ENCODE measurements at regions not wholly inside any gene's neighbourhood (a gene's known extent, or its start where the extent isn't known, plus 50 kb on each side); places are given as distances from the start of the nearest gene placed in this dataset.
"Not testable (repeated sequence)": the region's sequence is repeated elsewhere in the genome, so short reads cannot be mapped to it uniquely, and the experiment has no call there.

GRCh38 chr22:48432781-48433518, 1394.7 kb downstream of the BRD1 start:
- no peak for FAIRE-seq

GRCh38 chr22:48431536-48432315, 1395.9 kb downstream of the BRD1 start:
- FAIRE-seq, result no peak

DNA sequence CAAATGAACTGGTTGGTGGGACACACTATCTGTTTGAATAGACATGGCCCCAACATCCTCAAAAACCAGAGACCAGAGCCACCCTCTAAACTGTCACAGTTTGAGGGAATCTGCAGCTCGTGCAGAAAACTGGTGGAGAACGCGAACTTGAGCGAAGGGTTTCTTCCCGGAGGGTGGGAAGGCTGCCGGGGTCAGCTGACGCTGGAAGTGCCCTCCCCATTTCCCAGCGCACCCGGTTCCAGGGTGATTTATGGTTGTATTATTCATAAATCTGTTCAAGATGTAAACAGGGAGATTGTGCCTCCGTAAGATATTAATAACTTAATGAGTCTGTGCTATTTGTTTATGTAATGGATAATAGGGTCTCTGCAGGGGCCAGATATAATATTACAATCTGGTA, 1396.7 kb downstream of the BRD1 start:
- no peak for FAIRE-seq

- no peak for FAIRE-seq
Measured at GRCh38 chr22:48429446-48430020, 1398.1 kb downstream of the BRD1 start.

DNA sequence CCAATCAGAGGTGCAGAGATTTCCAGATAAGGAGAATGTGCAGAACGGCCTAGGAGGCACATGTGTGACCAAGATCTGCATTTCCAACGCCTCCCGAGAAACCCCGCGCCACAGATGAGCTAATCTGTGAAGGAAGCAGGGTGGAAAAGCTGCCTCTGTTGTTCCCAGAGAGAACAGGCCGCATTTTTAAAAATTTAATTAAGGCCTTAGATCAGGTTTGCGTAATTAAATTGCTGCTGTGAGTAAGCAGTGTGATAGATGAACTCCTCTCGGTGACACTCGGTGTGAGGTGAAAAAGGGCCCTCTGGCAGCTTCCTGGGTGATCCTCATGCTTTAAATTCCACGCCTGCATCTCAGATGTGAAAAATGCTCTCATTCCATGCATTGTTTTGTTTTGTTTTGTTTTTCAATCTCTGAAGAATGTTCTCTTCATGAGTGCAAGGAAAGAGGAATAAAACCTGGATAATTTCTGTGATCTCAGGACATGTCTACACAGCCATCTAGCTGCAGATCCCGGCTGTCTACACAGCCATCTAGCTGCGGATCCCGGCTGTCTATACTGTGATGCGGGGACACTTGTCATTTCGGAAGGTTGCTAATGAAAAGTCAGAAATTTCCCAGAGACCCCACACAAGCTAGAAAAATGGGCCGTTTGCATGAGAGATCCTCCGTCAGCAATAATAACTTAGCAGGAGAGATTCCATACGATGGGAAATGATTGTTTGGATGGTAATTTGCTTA, 1398.9 kb downstream of the BRD1 start:
- no peak for FAIRE-seq

- FAIRE-seq, result no peak
Measured at GRCh38 chr22:48427731-48428211, 1399.9 kb downstream of the BRD1 start.

DNA sequence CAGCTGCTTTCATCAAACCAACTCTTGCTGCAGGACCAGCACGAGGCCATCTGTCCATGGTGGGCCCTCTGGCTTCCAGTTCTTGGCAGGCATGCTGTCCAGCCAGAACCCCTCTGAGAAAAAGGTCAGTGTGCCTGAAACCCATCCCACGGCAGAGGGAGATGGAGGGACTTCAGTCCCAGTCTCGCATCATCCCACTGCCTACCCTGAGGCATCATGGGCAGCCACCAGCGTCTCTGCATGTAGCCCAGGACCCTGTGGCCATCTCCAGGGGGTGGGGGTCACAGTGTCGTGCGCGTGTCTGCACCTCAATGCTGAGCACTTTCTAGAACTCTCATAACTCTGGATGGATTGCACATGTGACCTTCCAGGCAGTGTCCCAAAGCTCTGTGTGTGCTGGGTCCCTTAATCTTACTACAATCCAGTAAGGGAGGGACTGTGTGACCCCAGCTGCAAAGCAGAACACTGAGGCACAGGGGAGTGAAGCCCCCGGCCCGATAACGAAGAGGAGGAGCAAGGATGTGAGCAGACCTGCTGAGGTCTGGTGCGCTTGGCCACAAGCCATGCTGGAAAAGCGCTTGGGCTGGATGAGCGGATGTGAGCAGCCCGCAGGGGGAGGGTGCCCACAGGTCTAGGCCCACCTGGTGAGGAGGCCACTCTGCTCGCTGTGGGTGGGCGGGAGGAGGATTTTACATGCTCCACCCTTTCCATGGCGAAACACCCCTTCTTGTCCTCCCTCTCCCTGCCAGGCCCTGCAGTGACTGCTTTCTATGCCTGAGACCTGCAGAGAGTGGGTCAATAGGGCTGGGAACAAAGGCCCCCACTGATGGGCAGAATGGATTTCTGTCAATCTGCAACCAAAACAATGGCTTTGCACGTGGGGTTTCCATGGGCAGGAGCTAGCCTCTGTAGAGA, 1401.0 kb downstream of the BRD1 start:
- no peak for FAIRE-seq

DNA sequence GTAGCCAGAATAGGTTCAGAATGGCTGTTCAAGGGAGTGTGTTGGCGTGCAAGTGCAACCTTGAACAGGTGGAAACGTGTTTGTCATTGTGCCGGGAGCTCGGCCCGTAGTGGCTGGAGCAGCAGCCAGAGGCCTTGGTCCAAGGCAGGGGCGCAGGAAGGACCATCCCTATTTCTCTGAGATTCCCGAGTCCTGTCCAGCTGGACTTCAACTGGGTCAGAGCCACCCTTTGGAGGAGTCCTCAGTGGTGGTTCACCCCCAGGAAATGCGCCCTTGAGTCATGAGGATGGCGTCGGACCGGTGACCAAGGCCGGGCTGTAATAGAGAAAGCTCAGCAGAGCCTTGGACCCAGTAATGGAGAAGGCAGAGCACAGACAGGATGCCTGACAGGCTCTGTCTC, 1402.0 kb downstream of the BRD1 start:
- FAIRE-seq, result no peak

- FAIRE-seq, result no peak
Measured at GRCh38 chr22:48425091-48425506, 1402.6 kb downstream of the BRD1 start.

GRCh38 chr22:48424661-48425060, 1403.0 kb downstream of the BRD1 start:
- no peak for FAIRE-seq

DNA sequence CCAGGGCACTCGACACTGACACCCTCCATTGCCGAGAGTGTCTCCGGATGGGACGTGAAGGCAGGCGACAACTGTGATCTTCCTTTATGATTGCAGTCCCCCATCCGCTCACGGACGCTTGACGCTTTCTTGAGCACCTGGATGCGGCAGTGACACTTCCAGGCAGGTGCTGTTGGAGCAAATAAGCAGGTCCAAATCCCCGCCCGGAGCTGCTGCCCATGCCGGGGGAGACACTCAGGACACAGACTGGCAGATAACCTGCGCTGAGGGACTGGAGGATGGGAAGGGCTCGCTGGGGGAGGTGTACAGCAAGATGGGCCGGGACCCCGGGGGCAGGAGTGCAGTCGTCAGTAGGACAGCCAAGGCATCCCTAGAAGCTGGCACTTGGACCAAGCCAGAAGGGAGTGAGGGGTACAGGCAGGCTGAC, 1403.5 kb downstream of the BRD1 start:
- FAIRE-seq, result no peak

GRCh38 chr22:48423481-48423911, 1404.2 kb downstream of the BRD1 start:
- FAIRE-seq, result no peak

GRCh38 chr22:48422900-48423480, 1404.7 kb downstream of the BRD1 start:
- FAIRE-seq, result no peak

DNA sequence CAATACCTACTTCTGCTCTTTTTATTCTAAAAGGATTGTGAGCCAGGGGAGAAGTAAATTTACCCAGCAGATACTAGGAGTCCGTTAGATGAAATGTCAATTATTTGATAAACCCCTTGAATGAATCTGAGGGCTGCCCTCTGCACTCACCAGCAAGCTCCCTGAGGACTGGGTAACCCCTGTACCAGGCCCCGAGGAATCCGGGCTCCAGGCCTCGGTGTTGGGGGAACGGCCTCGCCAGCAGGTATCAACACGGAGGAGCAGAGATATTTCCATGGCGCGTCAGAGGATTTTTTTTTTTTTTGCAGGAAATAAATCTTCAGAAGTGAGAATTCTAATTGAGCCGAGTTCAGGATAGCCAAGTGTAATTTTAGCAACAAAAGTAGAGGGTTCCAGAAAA, 1408.8 kb downstream of the BRD1 start:
- FAIRE-seq, result no peak

- no peak for FAIRE-seq
Measured at GRCh38 chr22:48417225-48418070, 1410.2 kb downstream of the BRD1 start.

DNA sequence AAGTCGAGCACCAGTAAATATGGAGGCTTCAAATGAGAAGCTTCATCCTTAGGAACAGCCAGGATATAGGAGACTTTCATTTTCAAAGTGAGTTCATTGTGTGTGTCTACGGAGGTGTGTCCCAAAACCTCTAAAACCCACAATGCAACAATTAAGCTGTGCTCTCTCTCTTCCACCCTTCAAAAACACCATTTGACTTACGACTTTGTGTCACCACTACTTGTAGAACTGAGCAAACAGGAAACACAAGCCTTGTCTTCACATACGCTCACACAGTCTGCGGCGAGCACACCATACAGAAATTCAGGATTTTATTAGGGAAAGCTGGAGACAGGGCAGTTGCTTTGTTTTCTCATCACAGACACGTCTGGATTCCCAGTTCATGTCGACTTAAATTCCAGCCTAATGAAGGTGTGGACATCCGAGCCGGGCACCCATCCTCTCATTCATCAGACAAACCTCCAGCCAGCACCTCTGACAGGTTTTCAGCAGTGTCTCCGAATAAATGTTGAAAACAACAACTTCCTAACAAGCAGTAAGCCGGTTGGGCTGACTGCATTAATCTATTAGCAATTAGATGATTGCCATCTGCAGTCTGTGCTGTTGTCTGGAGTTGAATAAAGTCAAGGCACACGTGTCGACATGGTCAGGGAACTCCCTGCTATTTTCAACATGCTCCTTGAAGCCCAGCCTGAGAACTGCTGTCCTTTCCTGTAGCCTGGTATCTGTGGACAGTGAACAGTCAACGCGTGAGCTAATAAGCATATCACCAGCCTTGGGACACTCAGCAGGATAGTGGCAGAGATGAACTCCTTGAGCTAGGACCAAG, 1411.1 kb downstream of the BRD1 start:
- FAIRE-seq, result no peak

DNA sequence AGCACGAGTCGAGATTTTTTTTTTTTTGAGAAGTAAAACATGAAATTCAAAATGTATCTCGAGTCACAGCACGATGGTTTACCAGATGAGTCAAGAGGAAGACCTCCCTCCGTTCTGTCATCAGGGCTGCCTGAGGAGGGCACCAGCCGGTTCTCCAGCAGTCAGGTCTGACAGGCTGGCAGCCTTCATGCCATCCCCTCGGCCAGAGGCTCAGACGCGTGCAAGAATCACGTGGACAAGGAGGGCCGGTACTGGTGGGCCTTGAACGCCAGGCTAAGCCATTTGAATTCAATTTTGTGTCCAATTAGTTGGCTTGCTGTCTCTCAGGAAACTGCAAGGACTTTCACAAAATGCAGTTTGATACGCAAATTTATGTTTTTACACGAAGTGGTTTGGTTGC, 1412.2 kb downstream of the BRD1 start:
- FAIRE-seq, result no peak

GRCh38 chr22:48414651-48415050, 1413.0 kb downstream of the BRD1 start:
- FAIRE-seq, result no peak

DNA sequence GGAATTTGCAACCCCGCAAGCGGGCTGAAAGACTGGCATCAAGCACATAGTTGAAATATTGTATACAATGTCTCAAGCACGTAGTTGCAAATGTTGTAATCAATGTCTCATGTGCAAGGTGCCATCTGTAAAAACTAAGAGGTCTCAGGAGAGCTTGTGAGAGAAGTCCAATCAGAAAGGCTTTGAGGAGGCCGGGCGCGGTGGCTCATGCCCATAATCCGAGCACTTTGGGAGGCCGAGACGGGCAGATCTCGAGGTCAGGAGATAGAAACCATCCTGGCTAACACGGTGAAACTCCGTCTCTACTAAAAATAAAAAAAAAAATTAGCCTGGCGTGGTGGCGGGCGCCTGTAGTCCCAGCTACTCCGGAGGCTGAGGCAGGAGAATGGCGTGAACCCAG, 1414.7 kb downstream of the BRD1 start:
- FAIRE-seq, result not testable (repeated sequence)
